ENCODE measurements at regions not wholly inside any gene's neighbourhood (a gene's known extent, or its start where the extent isn't known, plus 50 kb on each side); places are given as distances from the start of the nearest gene placed in this dataset.

- DNase-seq (ENCODE audit: extremely low read depth in 1 of 2, low read depth in 1 of 2) = no peak
These were observed 362.0 kb upstream of the NFE2L3 start for GRCh38 chr7:25789701-25790640.

GRCh38 chr7:25790963-25791362 lies 361.0 kb upstream of the NFE2L3 start:
- DNase-seq (ENCODE audit: extremely low read depth in 1 of 2, low read depth in 1 of 2) = no peak

GRCh38 chr7:25792586-25792985 lies 359.4 kb upstream of the NFE2L3 start:
- DNase-seq (ENCODE audit: extremely low read depth in 1 of 2, low read depth in 1 of 2) = no peak

DNA sequence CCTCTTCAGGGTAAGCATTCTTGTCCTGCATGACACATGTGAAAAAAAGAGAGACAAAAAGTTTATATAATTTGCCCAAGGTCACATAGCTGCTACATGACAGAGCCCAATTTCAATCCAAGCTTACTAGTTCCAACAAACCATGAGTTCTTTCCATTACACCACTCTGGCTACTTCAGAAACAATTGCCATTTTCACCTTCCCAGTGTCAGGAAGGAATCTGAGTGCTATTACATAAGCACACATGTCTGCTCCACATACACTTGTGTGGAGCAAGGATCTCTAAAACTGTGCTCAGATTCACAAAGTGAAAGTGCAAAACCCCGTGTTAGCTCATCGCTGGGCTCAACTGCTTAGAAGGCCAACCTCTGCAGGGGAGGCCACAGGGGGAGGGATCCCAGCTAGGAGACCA lies 356.2 kb upstream of the NFE2L3 start:
- DNase-seq (ENCODE audit: extremely low read depth in 1 of 2, low read depth in 1 of 2) = no peak

DNA sequence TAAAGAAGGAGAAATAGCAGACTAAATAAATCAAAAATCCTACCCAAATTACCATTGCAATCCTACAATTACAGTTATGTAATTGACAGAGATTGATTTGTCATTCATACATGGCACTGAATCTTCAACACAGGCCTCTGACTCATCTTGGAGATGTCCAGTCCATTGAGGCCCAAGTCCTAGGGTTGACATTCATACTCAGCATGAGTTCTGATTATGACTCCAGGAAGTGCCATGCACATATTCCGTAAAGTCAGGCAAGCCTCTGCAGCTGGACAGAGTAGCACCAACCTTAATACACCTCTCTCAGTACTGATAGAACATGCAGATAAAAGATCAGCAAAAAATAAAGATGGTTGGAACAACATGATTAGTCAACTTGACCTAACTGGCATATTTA lies 353.7 kb upstream of the NFE2L3 start:
- no peak for DNase-seq (ENCODE audit: extremely low read depth in 1 of 2, low read depth in 1 of 2)

DNA sequence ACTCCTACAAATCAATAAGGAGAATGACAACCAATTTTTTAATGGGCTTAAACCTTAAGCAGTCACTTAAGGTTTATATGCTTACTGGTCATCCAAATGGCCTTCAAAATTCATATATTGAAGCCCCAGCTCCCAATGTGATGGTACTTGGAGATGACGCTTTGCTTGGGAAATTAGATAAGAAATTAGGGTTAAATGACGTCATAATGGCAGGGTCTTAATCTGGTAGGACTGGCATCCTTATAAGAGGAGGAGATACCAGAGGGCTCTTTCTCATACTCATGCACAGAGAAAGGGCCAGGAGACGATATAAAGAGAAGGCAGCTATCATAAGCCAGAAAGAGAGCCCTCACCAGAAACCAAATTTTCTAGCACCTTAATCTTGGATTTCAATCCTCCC lies 350.8 kb upstream of the NFE2L3 start:
- DNase-seq (ENCODE audit: extremely low read depth in 1 of 2, low read depth in 1 of 2) = no peak

GRCh38 chr7:25802057-25802456 lies 349.9 kb upstream of the NFE2L3 start:
- DNase-seq (ENCODE audit: extremely low read depth in 1 of 2, low read depth in 1 of 2) = no peak

DNA sequence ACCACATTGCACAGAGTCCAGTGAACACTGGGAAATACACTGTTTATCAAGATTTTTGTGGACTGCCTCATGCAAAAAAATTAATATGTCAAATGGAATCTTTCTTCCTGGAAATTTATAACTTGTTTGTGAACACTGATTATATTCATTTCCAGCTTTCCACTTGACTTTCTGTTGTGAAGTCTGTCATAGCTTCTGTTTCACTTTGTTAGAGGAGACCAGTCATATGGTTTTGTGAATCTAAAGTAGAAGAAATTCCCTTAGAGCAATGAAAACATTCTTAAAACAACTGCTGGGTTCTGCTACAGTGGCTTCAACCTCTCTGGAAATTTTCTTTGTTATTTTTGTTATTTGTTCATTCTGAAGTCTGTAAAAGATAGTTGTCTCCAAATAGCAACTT lies 349.5 kb upstream of the NFE2L3 start:
- DNase-seq (ENCODE audit: extremely low read depth in 1 of 2, low read depth in 1 of 2) = no peak

- DNase-seq (ENCODE audit: extremely low read depth in 1 of 2, low read depth in 1 of 2) = no peak
These were observed 348.7 kb upstream of the NFE2L3 start for GRCh38 chr7:25803117-25803887.

- no peak for DNase-seq (ENCODE audit: extremely low read depth in 1 of 2, low read depth in 1 of 2)
These were observed 347.8 kb upstream of the NFE2L3 start for GRCh38 chr7:25804154-25804553.

- DNase-seq (ENCODE audit: extremely low read depth in 1 of 2, low read depth in 1 of 2) = no peak
These were observed 346.8 kb upstream of the NFE2L3 start for GRCh38 chr7:25805027-25805687.

GRCh38 chr7:25807086-25807611 lies 344.8 kb upstream of the NFE2L3 start:
- no peak for DNase-seq (ENCODE audit: extremely low read depth in 1 of 2, low read depth in 1 of 2)

- no peak for DNase-seq (ENCODE audit: extremely low read depth in 1 of 2, low read depth in 1 of 2)
These were observed 342.6 kb upstream of the NFE2L3 start for GRCh38 chr7:25809441-25809840.

- no peak for DNase-seq (ENCODE audit: extremely low read depth in 1 of 2, low read depth in 1 of 2)
These were observed 339.7 kb upstream of the NFE2L3 start for GRCh38 chr7:25812086-25812850.

DNA sequence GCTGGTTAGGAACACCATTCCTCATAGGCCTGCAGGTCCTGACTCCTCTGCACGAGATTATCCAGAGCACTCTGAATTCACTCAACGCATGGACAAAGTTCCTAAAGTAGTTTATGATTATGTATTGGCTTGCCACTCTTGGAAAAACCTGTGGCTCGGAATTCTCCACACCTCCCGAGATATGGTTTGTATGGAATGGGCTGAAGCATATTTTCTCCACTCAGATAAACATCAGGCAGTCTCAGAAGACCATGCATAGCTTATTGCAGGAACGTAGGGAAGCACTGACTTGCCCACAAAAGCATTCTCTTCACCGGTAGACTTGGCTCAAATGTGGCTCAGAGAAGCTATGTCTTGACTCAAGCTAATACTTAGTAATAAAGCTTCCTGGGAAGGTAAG lies 338.6 kb upstream of the NFE2L3 start:
- no peak for DNase-seq (ENCODE audit: extremely low read depth in 1 of 2, low read depth in 1 of 2)

DNA sequence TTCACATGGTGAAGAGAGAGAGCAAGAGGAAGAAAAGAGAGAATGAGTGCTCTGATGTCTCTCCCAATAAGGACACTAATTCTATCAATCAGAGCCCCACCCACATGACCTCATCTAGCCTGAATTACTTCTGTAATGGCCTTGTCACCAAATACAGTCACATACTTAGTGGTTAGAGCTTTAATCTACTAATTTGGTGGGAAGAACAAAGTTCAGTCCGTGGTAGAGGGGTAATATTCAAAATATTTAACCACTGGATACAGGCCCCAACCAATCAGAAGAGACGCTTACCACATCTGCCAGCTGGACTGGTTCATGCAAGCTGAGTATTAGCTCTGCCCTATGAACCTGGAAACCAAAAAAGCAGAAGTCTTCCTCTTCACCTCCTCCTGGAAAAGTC lies 336.3 kb upstream of the NFE2L3 start:
- DNase-seq (ENCODE audit: extremely low read depth in 1 of 2, low read depth in 1 of 2) = no peak

DNA sequence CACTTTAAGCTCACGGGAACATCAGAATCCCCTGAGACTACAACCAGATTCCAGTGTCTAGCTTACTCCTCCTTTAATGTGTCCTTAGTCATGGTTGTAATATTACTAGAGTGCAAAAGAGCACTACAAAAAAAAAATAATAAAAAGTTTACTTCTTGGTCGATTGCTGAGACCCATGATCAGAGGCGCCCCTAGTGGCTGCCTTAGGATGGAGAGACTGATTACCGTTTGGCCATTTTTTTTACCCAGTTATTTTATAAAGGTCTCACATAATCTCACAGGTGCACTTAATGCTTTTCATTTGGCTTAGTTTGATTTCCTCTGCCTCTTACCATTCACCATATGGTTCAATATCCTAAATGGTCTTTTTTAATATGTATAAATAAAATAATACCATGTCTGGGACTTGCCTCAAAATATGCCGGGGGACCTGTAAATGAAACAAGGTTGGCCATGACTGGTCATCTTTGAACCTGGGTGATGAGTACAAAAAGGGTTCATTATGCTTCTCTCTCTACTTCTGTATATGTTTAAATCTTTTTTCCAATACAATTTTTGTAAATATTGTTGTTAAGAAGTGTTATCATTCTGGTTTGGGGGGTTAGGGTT lies 331.5 kb upstream of the NFE2L3 start:
- DNase-seq (ENCODE audit: extremely low read depth in 1 of 2, low read depth in 1 of 2) = no peak

- DNase-seq (ENCODE audit: extremely low read depth in 1 of 2, low read depth in 1 of 2) = no peak
These were observed 330.8 kb upstream of the NFE2L3 start for GRCh38 chr7:25821225-25821624.

DNA sequence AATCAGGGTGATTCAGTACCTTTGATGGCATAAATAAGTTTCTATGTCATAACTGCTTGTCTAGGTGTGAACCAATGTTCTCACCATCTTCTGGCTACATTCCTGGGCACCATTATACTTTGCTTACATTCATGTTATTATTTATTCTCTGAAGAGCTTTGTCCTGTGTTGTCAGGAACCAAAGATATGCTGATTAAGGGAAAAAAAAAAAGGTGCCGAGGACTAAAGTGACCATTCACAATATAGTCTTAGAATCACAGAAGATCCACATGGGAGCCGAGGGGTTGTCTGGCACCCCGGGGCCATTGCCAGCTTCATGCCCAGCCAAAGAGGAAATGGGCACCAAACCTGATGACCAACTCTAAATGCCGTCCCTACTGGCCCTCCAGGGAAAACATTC lies 329.2 kb upstream of the NFE2L3 start:
- no peak for DNase-seq (ENCODE audit: extremely low read depth in 1 of 2, low read depth in 1 of 2)

GRCh38 chr7:25823571-25823970 lies 328.4 kb upstream of the NFE2L3 start:
- no peak for DNase-seq (ENCODE audit: extremely low read depth in 1 of 2, low read depth in 1 of 2)
